Mesothelial cell of epicardium (in vitro differentiated cells): ENCODE measurements at regions not wholly inside any gene's neighbourhood (a gene's known extent, or its start where the extent isn't known, plus 50 kb on each side); places are given as distances from the start of the nearest gene placed in this dataset.

Experiments used
- DNase-seq, 2 experiments: peaks; one replicate each; pipeline ENCODE4 v3.0.0; 2021; ENCODE audit warnings: low spot score in 2 of 2; ENCODE audit not compliant: unreplicated experiment in 2 of 2
- H3K27ac Mint-ChIP-seq: 2 replicates; pipeline ENCODE4 v1.8.0; 2021; ENCODE audit warnings: mixed read lengths
- H3K27me3 Mint-ChIP-seq: 2 replicates; pipeline ENCODE4 v1.8.0; 2021; ENCODE audit warnings: low read depth, mixed read lengths
- H3K36me3 Mint-ChIP-seq: 2 replicates; pipeline ENCODE4 v1.8.0; 2021; ENCODE audit warnings: mixed read lengths
- H3K4me1 Mint-ChIP-seq: 2 replicates; pipeline ENCODE4 v1.8.0; 2021; ENCODE audit warnings: mixed read lengths
- H3K4me3 Mint-ChIP-seq: 2 replicates; pipeline ENCODE4 v1.8.0; 2021; ENCODE audit warnings: mild to moderate bottlenecking, moderate library complexity, mixed read lengths
- H3K9me3 Mint-ChIP-seq: 2 replicates; pipeline ENCODE4 v1.8.0; 2021; ENCODE audit warnings: mixed read lengths
- CTCF ChIP-seq: fragments of 200-600 bp; sonication (generic); IDR thresholded peaks from one replicate; pipeline ENCODE4 v1.5.0; 2021; ENCODE audit warnings: antibody characterized with exemption; ENCODE audit not compliant: unreplicated experiment

GRCh38 chr1:215453440-215453839, 113.7 kb upstream of the KCTD3 start:
- DNase-seq = no peak
- no peaks in the 10 kb centered on the region for H3K9me3 Mint-ChIP-seq
- no peak for TF ChIP-seq CTCF
- H3K4me3 Mint-ChIP-seq = no peak overlapping the region
- H3K36me3 Mint-ChIP-seq = no peaks in the 10 kb centered on the region
- no peaks in the 10 kb centered on the region for H3K27me3 Mint-ChIP-seq
- no peak overlapping the region for H3K27ac Mint-ChIP-seq
- no peaks in the 10 kb centered on the region for H3K4me1 Mint-ChIP-seq

- Mint-ChIP-seq H3K27ac (no peak overlapping the region), H3K4me3 (no peak overlapping the region), H3K9me3 (no peaks in the 10 kb centered on the region), H3K36me3 (no peaks in the 10 kb centered on the region), H3K4me1 (peaks cover 2% of the 10 kb centered on the region), H3K27me3 (no peaks in the 10 kb centered on the region)
- no peak for TF ChIP-seq CTCF
- no peak for DNase-seq
Measured at GRCh38 chr1:215457213-215457612, 109.9 kb upstream of the KCTD3 start.

GRCh38 chr1:215458104-215458503, 109.0 kb upstream of the KCTD3 start:
- no peak for DNase-seq
- H3K9me3 Mint-ChIP-seq = no peaks in the 10 kb centered on the region
- no peak overlapping the region for H3K4me3 Mint-ChIP-seq
- no peak overlapping the region for H3K27ac Mint-ChIP-seq
- no peaks in the 10 kb centered on the region for H3K27me3 Mint-ChIP-seq
- TF ChIP-seq CTCF = no peak
- peaks cover 2% of the 10 kb centered on the region for H3K4me1 Mint-ChIP-seq
- H3K36me3 Mint-ChIP-seq = no peaks in the 10 kb centered on the region

GRCh38 chr1:215458562-215458961, 108.5 kb upstream of the KCTD3 start:
- Mint-ChIP-seq H3K4me3 (no peak overlapping the region), H3K9me3 (no peaks in the 10 kb centered on the region)

DNA sequence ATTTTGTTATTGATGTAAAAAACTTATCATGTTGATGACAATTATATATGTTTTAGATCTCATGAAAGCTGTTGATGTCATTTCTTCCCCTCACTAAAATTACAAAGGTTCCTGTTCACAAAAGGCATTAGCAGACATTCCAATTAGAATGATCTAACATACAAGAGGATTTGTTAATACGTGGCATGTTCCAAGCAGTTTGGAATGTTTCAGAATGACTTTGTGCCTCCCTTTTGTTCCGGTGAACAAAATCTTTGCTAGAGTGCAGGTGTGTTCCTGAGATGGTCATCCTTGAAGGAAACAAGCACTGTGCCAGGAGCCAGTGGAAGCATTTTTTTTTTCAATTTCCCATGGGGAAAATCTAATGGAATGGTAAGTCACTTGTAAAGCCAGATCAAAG, 108.0 kb upstream of the KCTD3 start:
- Mint-ChIP-seq H3K36me3 (no peaks in the 10 kb centered on the region), H3K27ac (no peak overlapping the region), H3K4me3 (no peak overlapping the region), H3K9me3 (no peaks in the 10 kb centered on the region), H3K27me3 (no peaks in the 10 kb centered on the region), H3K4me1 (peaks cover 2% of the 10 kb centered on the region)
- TF ChIP-seq CTCF = no peak
- DNase-seq = no peak

More at GRCh38 chr1:215458562-215458961, 108.5 kb upstream of the KCTD3 start:
- TF ChIP-seq CTCF = no peak
- no peak for DNase-seq
- Mint-ChIP-seq H3K27ac (no peak overlapping the region), H3K4me1 (peaks cover 2% of the 10 kb centered on the region), H3K27me3 (no peaks in the 10 kb centered on the region), H3K36me3 (no peaks in the 10 kb centered on the region)

DNA sequence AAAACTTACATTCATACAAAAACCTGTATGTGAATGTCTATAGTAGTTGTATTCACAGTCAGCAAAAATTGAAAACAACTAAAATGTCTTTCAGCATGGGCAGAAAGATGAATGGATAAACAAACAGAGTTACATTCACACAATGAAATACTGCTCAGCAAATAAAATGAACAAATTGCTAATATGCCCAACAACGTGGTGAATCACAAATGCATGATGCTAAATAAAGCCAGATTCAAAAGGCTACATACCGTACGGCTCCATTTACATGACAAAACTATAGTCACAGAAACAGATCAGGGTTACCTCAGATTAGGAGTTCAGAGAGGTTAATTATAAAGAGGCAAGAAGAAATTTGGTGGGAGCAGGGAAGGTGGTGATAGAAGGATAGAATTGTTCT, 100.7 kb upstream of the KCTD3 start:
- no peak overlapping the region for H3K27ac Mint-ChIP-seq
- no peaks in the 10 kb centered on the region for H3K36me3 Mint-ChIP-seq
- no peaks in the 10 kb centered on the region for H3K27me3 Mint-ChIP-seq
- H3K4me1 Mint-ChIP-seq = no peaks in the 10 kb centered on the region
- no peak for TF ChIP-seq CTCF
- no peak overlapping the region for H3K4me3 Mint-ChIP-seq
- no peak for DNase-seq
- no peaks in the 10 kb centered on the region for H3K9me3 Mint-ChIP-seq
